IPS DF 6.9 (cell line): ENCODE measurements at regions not wholly inside any gene's neighbourhood (a gene's known extent, or its start where the extent isn't known, plus 50 kb on each side); places are given as distances from the start of the nearest gene placed in this dataset.

Source experiments
- DNase-seq: peaks from one replicate; pipeline ENCODE4 v3.0.0-alpha.2; 2013; ENCODE audit warnings: low read depth, low spot score
- H3K27ac ChIP-seq: one replicate; pipeline ENCODE4 v1.5.1; 2013; ENCODE audit warnings: low read length, control low read depth
- H3K27me3 ChIP-seq: 2 replicates; pipeline ENCODE4 v1.6.1; 2013; ENCODE audit warnings: mild to moderate bottlenecking, low read length; ENCODE audit not compliant: control insufficient read depth, insufficient read depth
- H3K36me3 ChIP-seq: 2 replicates; pipeline ENCODE4 v1.6.1; 2013; ENCODE audit warnings: low read length; ENCODE audit not compliant: control insufficient read depth, insufficient read depth
- H3K4me1 ChIP-seq: 2 replicates; pipeline ENCODE4 v1.6.1; 2013; ENCODE audit warnings: low read length; ENCODE audit not compliant: control insufficient read depth, insufficient read depth
- H3K4me3 ChIP-seq: 2 replicates; pipeline ENCODE4 v1.5.1; 2013; ENCODE audit warnings: mild to moderate bottlenecking, low read length
- H3K9me3 ChIP-seq: 2 replicates; pipeline ENCODE4 v1.6.1; 2013; ENCODE audit warnings: low read length, inconsistent platforms; ENCODE audit not compliant: control insufficient read depth, insufficient read depth
- WGBS: extraction: QIAGEN DNeasy Blood & Tissue Kit; methylation state at CpG from one replicate; pipeline ENCODE4 v1.1.7; 2013; ENCODE audit warnings: mixed read lengths, missing lambda C conversion rate; ENCODE audit not compliant: insufficient read length, insufficient coverage; 5-methylcytosine and 5-hydroxymethylcytosine counted together

GRCh38 chr21:38952890-38953289 lies 147.2 kb downstream of the ETS2 start:
- Histone ChIP-seq H3K36me3 (no peaks in the 10 kb centered on the region), H3K9me3 (no peaks in the 10 kb centered on the region), H3K27ac (no peak overlapping the region), H3K4me3 (no peak overlapping the region), H3K4me1 (no peaks in the 10 kb centered on the region; the same call in 1 of the 2 replicates), H3K27me3 (no peaks in the 10 kb centered on the region)
- DNase-seq: no peak
- no CpG with 5 or more reads among the region's 3 CpGs for WGBS

GRCh38 chr21:38951095-38951730 lies 145.5 kb downstream of the ETS2 start:
- no peaks in the 10 kb centered on the region for H3K36me3 ChIP-seq
- H3K4me1 ChIP-seq: no peaks in the 10 kb centered on the region; the same call in 1 of the 2 replicates
- no peak for DNase-seq
- H3K27ac ChIP-seq: no peak overlapping the region
- no CpG with 5 or more reads among the region's 1 CpG for WGBS
- no peaks in the 10 kb centered on the region for H3K9me3 ChIP-seq
- H3K27me3 ChIP-seq: no peaks in the 10 kb centered on the region
- H3K4me3 ChIP-seq: no peak overlapping the region

- Histone ChIP-seq H3K9me3 (no peaks in the 10 kb centered on the region), H3K36me3 (no peaks in the 10 kb centered on the region), H3K4me3 (no peak overlapping the region), H3K27me3 (no peaks in the 10 kb centered on the region), H3K27ac (no peak overlapping the region), H3K4me1 (no peaks in the 10 kb centered on the region)
- WGBS: no CpG with 5 or more reads among the region's 4 CpGs
- no peak for DNase-seq
Observed at GRCh38 chr21:38950435-38951094, 144.8 kb downstream of the ETS2 start.

- WGBS: no CpG with 5 or more reads among the region's 1 CpG
- no peak overlapping the region for H3K4me3 ChIP-seq
- no peaks in the 10 kb centered on the region for H3K9me3 ChIP-seq
- H3K27me3 ChIP-seq: no peaks in the 10 kb centered on the region
- no peak for DNase-seq
- H3K4me1 ChIP-seq: peaks cover 3% of the 10 kb centered on the region; the same call in 1 of the 2 replicates
- no peaks in the 10 kb centered on the region; the same call in 1 of the 2 replicates for H3K36me3 ChIP-seq
- no peak overlapping the region for H3K27ac ChIP-seq
Observed at GRCh38 chr21:38949070-38949380, 143.3 kb downstream of the ETS2 start.

- no peaks in the 10 kb centered on the region for H3K9me3 ChIP-seq
- no peaks in the 10 kb centered on the region; the same call in 1 of the 2 replicates for H3K36me3 ChIP-seq
- no peak overlapping the region for H3K4me3 ChIP-seq
- no peaks in the 10 kb centered on the region for H3K27me3 ChIP-seq
- H3K27ac ChIP-seq: no peak overlapping the region
- no CpG with 5 or more reads among the region's 4 CpGs for WGBS
- no peak for DNase-seq
- H3K4me1 ChIP-seq: peaks cover 3% of the 10 kb centered on the region; the same call in 1 of the 2 replicates
Observed at GRCh38 chr21:38948377-38949069, 142.8 kb downstream of the ETS2 start.

GRCh38 chr21:38945545-38946245 lies 140.0 kb downstream of the ETS2 start:
- Histone ChIP-seq H3K9me3 (no peaks in the 10 kb centered on the region), H3K4me1 (peaks cover 3% of the 10 kb centered on the region; the same call in 1 of the 2 replicates), H3K27ac (no peak overlapping the region), H3K27me3 (no peaks in the 10 kb centered on the region), H3K4me3 (no peak overlapping the region), H3K36me3 (no peaks in the 10 kb centered on the region; the same call in 1 of the 2 replicates)
- DNase-seq: peak; percentile 57
- no CpG with 5 or more reads among the region's 17 CpGs for WGBS

- Histone ChIP-seq H3K27me3 (no peaks in the 10 kb centered on the region), H3K9me3 (no peaks in the 10 kb centered on the region), H3K27ac (no peak overlapping the region), H3K36me3 (no peaks in the 10 kb centered on the region; the same call in 1 of the 2 replicates), H3K4me3 (no peak overlapping the region), H3K4me1 (peaks cover 3% of the 10 kb centered on the region; the same call in 1 of the 2 replicates)
- peak; percentile 9 for DNase-seq
- no CpG with 5 or more reads among the region's 14 CpGs for WGBS
Observed at GRCh38 chr21:38944903-38945302, 139.2 kb downstream of the ETS2 start.

- Histone ChIP-seq H3K36me3 (no peaks in the 10 kb centered on the region; the same call in 1 of the 2 replicates), H3K27ac (no peak overlapping the region), H3K9me3 (no peaks in the 10 kb centered on the region), H3K4me3 (no peak overlapping the region), H3K4me1 (peaks cover 3% of the 10 kb centered on the region; the same call in 1 of the 2 replicates), H3K27me3 (no peaks in the 10 kb centered on the region)
- 100% methylated on average over 1 of the region's 11 CpGs for WGBS
- no peak for DNase-seq
Observed at GRCh38 chr21:38944402-38944801, 138.7 kb downstream of the ETS2 start.

GRCh38 chr21:38942748-38943211 lies 137.1 kb downstream of the ETS2 start:
- Histone ChIP-seq H3K4me1 (peaks cover 3% of the 10 kb centered on the region; the same call in 1 of the 2 replicates), H3K4me3 (no peak overlapping the region), H3K27ac (no peak overlapping the region), H3K36me3 (no peaks in the 10 kb centered on the region; the same call in 1 of the 2 replicates), H3K9me3 (no peaks in the 10 kb centered on the region), H3K27me3 (no peaks in the 10 kb centered on the region)
- DNase-seq: no peak
- no CpG with 5 or more reads among the region's 7 CpGs for WGBS

- no CpG with 5 or more reads among the region's 8 CpGs for WGBS
Observed at GRCh38 chr21:38938769-38939168, 133.0 kb downstream of the ETS2 start.

More at GRCh38 chr21:38938769-38939168, 133.0 kb downstream of the ETS2 start:
- Histone ChIP-seq H3K27me3 (no peaks in the 10 kb centered on the region), H3K27ac (no peak overlapping the region), H3K9me3 (no peaks in the 10 kb centered on the region), H3K4me3 (no peak overlapping the region), H3K4me1 (no peaks in the 10 kb centered on the region), H3K36me3 (no peaks in the 10 kb centered on the region)
- no peak for DNase-seq
